ENCODE measurements at regions not wholly inside any gene's neighbourhood (a gene's known extent, or its start where the extent isn't known, plus 50 kb on each side); places are given as distances from the start of the nearest gene placed in this dataset.

- TF ChIP-seq POLR2A (IDR thresholded peaks at IDR 0.05), result no peak
- TF ChIP-seq, protein P1, sequence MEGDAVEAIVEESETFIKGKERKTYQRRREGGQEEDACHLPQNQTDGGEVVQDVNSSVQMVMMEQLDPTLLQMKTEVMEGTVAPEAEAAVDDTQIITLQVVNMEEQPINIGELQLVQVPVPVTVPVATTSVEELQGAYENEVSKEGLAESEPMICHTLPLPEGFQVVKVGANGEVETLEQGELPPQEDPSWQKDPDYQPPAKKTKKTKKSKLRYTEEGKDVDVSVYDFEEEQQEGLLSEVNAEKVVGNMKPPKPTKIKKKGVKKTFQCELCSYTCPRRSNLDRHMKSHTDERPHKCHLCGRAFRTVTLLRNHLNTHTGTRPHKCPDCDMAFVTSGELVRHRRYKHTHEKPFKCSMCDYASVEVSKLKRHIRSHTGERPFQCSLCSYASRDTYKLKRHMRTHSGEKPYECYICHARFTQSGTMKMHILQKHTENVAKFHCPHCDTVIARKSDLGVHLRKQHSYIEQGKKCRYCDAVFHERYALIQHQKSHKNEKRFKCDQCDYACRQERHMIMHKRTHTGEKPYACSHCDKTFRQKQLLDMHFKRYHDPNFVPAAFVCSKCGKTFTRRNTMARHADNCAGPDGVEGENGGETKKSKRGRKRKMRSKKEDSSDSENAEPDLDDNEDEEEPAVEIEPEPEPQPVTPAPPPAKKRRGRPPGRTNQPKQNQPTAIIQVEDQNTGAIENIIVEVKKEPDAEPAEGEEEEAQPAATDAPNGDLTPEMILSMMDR (IDR thresholded peaks at IDR 0.05), result no peak
- no peak for TF ChIP-seq POLR2AphosphoS5 (IDR thresholded peaks at IDR 0.05)
Measured at GRCh38 chr5:155461304-155461703, 447.7 kb downstream of the KIF4B start.
